ENCODE measurements at regions not wholly inside any gene's neighbourhood (a gene's known extent, or its start where the extent isn't known, plus 50 kb on each side); places are given as distances from the start of the nearest gene placed in this dataset.
"Not testable (repeated sequence)": the region's sequence is repeated elsewhere in the genome, so short reads cannot be mapped to it uniquely, and the experiment has no call there.

DNA sequence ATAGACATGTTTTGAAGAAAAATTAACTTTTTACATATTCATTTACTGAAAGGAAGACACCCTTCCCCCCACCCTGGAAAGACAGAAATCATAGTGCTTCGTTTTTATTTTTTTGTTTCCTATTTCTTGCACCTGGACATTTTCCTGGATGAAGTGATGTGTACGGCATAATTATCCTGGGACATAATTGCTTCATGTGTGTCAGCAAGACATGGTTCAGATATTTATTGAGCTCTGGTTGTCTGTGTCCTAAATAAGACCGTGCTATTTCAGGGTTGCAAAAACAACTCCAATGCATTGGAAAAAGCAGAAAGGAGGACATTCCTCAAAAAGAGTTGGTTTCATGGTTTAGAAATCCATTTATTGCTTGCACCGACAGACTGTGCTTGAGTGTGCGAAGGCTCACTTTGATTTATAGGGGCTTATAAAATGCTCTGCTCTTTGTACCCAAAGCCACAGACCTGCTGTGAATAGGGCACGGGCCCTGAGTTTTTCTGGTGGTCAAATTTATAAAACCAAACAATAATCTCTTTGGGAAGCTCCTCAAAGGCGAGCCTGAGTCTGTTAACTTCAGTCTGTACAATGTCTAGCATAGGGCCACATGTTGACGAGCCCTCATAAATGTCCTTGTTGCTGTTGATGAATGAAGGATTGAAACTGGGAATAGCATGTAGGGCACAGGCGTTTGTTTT is 179.5 kb downstream of the SOX4 start:
- DNase-seq (ENCODE audit: low read depth): no peak

DNA sequence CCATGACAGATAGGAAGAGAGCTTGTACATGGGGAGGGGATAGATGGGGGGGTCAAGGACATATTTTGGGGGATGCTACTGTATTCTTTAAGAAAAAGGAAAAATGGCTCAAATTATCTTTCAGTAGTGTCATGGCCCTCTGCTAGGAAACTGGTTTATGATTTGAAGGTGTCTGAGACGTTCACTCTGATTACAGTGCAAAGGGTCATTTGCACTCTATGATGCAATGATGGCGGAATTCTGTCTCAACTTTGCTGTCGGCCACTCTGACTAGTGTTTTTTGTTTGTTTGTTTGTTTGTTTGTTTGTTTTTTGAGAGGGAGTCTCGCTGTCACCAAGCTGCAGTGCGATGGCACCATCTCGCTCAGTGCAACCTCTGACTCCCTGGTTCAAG is 180.0 kb downstream of the SOX4 start:
- no peak for DNase-seq (ENCODE audit: low read depth)

- DNase-seq (ENCODE audit: low read depth): no peak
These were observed 184.3 kb downstream of the SOX4 start for GRCh38 chr6:21777846-21778245.

DNA sequence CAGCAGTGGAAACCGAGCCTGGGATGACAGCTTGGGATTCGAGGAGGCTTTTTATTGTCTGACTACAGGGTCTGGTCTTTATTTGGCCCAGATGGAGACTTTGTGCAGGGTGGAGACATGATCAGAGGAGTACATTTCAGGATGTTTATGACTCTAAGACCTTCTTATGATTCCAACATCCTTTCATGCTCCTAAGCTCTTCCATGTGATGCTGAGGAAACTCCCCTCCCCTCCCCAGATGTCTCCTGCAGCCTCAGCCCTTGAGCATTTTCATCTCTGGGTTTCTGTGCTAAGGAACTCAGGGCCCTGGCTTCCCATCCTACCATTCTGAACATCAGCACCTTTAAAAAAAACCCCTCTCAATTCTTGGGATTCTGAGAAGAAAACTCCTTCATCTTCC is 186.6 kb downstream of the SOX4 start:
- DNase-seq (ENCODE audit: low read depth): no peak

- no peak for DNase-seq (ENCODE audit: low read depth)
These were observed 187.1 kb downstream of the SOX4 start for GRCh38 chr6:21780679-21781078.

DNA sequence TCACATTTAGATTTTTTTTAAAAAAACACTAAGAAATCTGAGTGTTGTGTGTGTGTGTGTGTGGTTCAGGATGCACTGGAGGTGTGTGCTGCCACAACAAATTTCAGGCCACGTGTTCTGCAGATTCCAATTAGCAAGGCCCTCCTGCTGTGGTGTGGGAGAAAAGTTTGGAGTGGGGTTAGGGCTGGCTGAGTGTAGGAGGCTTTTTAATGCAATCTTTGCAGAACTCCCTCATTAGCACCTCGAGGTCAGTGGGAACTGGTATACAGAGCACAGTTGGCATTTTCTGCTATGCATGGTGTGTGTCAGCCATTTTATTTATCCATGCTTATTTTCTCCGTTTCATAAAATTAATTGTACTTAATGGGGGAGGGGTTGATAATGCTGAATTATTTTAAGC is 187.6 kb downstream of the SOX4 start:
- DNase-seq (ENCODE audit: low read depth): no peak

GRCh38 chr6:21785164-21785563 is 191.6 kb downstream of the SOX4 start:
- DNase-seq (ENCODE audit: low read depth): no peak

GRCh38 chr6:21791056-21791455 is 197.5 kb downstream of the SOX4 start:
- DNase-seq (ENCODE audit: low read depth): no peak

GRCh38 chr6:21791581-21791980 is 198.0 kb downstream of the SOX4 start:
- no peak for DNase-seq (ENCODE audit: low read depth)

DNA sequence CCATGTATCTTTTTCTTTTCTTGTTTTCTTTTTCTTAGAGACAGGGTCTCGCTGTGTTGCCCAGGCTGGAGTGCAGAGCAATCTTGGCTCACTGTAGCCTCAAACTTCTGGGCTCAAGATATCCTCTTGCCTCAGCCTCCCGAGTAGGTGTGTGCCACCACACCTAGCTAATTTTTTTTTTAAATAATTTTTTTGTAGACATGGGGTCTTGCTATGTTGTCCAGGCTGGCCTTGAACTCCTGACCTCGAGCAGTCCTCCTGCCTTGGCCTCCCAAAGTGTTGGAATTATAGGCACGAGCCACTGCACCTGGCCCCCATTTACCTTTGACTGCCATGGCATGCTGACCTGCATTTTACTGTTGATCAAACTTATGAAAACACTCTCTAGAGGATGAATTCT is 198.6 kb downstream of the SOX4 start:
- no peak for DNase-seq (ENCODE audit: low read depth)

GRCh38 chr6:21796979-21797378 is 203.4 kb downstream of the SOX4 start:
- not testable (repeated sequence) for DNase-seq (ENCODE audit: low read depth)

GRCh38 chr6:21798468-21798867 is 204.9 kb downstream of the SOX4 start:
- DNase-seq (ENCODE audit: low read depth): no peak

GRCh38 chr6:21800330-21800729 is 206.8 kb downstream of the SOX4 start:
- DNase-seq (ENCODE audit: low read depth): no peak

- no peak for DNase-seq (ENCODE audit: low read depth)
These were observed 207.4 kb downstream of the SOX4 start for GRCh38 chr6:21800948-21801438.

GRCh38 chr6:21801446-21802174 is 208.1 kb downstream of the SOX4 start:
- no peak for DNase-seq (ENCODE audit: low read depth)

- no peak for DNase-seq (ENCODE audit: low read depth)
These were observed 208.7 kb downstream of the SOX4 start for GRCh38 chr6:21802175-21802822.

DNA sequence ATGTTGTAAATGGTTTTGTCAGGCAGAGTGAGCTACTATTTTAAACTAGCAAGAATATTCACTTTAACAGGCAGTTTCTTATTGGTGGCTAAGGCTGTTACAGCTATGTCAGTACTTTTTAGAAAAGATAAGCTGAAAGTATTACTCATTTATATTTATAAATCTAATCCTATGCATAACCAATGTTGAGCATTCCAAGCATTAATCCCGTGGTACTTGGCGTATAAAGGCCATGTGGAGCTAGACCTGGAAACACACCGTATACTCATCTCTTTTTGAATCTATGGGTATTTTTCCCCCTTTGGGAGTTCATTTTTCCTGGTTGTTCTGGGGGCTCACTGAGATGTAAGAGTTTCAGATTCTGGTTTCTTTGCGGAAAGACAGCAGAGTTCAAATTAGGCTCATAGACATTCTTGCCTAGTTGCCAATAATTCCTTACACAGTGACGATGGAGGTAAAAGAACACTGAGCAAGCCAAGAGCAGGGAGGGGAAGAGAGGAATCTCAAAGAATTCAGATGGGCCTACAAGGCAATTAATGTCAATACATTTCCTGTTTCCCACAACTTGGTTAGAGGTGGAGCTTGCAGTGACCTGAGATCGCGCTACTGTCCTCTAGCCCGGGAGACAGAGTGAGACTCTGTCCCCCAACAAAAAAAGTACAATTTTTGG is 211.5 kb downstream of the SOX4 start:
- DNase-seq (ENCODE audit: low read depth): no peak

GRCh38 chr6:21807299-21808044 is 213.9 kb downstream of the SOX4 start:
- DNase-seq (ENCODE audit: low read depth): no peak

GRCh38 chr6:21808045-21808470 is 214.5 kb downstream of the SOX4 start:
- DNase-seq (ENCODE audit: low read depth): no peak

GRCh38 chr6:21808551-21809242 is 215.1 kb downstream of the SOX4 start:
- DNase-seq (ENCODE audit: low read depth): no peak

DNA sequence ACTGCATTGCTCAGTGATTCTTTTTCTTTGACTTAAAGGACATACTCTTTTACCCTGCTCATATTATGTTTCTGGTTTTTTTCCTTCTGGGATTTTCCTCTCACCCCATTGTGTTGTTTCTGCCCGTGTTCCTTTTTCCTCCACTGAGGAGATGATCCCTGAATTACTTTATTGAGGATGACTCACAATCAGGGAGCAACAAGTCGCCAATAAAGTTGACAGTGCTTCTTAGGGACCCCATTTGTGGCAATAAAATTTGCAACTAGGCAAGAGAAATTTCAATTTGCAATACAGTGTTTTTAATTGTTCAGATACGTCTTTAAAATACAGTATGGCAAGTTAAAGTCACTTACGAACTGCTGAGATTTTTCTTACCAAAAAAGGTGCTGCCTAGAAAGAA is 217.9 kb downstream of the SOX4 start:
- no peak for DNase-seq (ENCODE audit: low read depth)

All from stimulated activated CD8-positive, alpha-beta memory T cell treated with anti-CD3 and anti-CD28 coated beads, Interleukin-12 subunit alpha, Interleukin-12 subunit beta, amount 100 ng/mL, for 4 hours (primary cell).